ENCODE measurements at regions not wholly inside any gene's neighbourhood (a gene's known extent, or its start where the extent isn't known, plus 50 kb on each side); places are given as distances from the start of the nearest gene placed in this dataset.

- intact Hi-C loops (cut with DNase I): no loop called here
- TF ChIP-seq CTCF (IDR thresholded peaks at IDR 0.05) (no peak), POLR2A (IDR thresholded peaks at IDR 0.05) (no peak)
These were observed 208.4 kb downstream of the DTHD1 start for GRCh38 chr4:36489798-36490197.

DNA sequence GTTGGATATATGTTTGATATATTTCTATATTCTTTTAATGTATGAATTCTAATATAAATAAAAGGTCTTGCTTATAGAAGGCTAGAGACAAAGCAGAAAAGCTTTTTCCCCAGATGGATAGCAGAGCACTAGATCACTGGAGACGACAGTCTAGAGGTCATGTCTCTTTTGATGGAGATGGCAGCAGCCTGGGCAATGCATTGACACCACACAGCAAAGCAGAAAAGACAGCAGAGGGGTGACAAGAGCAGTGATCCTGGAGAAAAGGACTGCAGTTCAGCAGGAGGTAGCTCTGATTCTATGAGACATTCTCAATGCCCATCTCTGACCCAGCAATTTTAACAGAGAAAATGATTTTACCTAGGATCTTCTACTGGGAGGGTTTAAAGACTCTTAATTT is 210.6 kb downstream of the DTHD1 start:
- Histone ChIP-seq H3K4me3 (replicated peaks in 1 of 3) (no peak overlapping the region), H3K27ac (no peak overlapping the region), H3K36me3 (no peaks in the 10 kb centered on the region), H3K9me3 (no peaks in the 10 kb centered on the region), H3K4me1 (no peaks in the 10 kb centered on the region), H3K27me3 (no peaks in the 10 kb centered on the region)
- TF ChIP-seq CTCF (IDR thresholded peaks at IDR 0.05) (no peak), POLR2A (IDR thresholded peaks at IDR 0.05) (no peak)
- 49 to 74% methylated on average over 1 of the region's 1 CpG for WGBS, 2 donors
- no peak for DNase-seq
- intact Hi-C loops (cut with DNase I): no loop called here

More at GRCh38 chr4:36489798-36490197, 208.4 kb downstream of the DTHD1 start:
- H3K9me3 ChIP-seq: no peaks in the 10 kb centered on the region
- H3K36me3 ChIP-seq: no peaks in the 10 kb centered on the region
- no peak overlapping the region for H3K27ac ChIP-seq
- DNase-seq: no peak
- H3K4me3 ChIP-seq (replicated peaks in 1 of 3): no peak overlapping the region
- 62 to 91% methylated on average over 2 of the region's 2 CpGs for WGBS, 2 donors
- no peaks in the 10 kb centered on the region for H3K4me1 ChIP-seq
- H3K27me3 ChIP-seq: no peaks in the 10 kb centered on the region

DNA sequence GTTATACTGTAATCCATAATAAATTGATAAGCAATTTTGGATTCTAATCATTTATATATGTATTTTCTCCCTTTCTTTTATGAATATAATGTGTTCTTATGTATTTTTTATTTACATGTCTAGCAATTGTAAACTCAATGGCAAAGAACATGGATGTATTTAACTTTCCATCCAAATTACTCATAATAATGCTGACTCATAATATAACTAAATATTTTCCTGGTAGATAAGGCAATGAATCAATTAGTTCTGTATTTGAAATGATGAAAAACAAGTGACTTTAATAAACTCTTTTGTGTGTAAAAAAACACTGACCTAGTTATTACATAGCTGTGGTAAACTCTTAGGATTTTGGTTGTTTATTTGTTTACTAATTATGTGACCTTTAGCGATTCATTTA is 211.2 kb downstream of the DTHD1 start:
- DNase-seq: no peak
- WGBS, 2 donors: 96 to 100% methylated on average over 1 of the region's 1 CpG
- H3K4me1 ChIP-seq: no peaks in the 10 kb centered on the region
- no peaks in the 10 kb centered on the region for H3K9me3 ChIP-seq
- intact Hi-C loops (cut with DNase I): no loop called here
- H3K27me3 ChIP-seq: no peaks in the 10 kb centered on the region
- H3K27ac ChIP-seq: no peak overlapping the region
- TF ChIP-seq POLR2A (IDR thresholded peaks at IDR 0.05) (no peak), CTCF (IDR thresholded peaks at IDR 0.05) (no peak)
- H3K36me3 ChIP-seq: no peaks in the 10 kb centered on the region
- H3K4me3 ChIP-seq (replicated peaks in 1 of 3): no peak overlapping the region

DNA sequence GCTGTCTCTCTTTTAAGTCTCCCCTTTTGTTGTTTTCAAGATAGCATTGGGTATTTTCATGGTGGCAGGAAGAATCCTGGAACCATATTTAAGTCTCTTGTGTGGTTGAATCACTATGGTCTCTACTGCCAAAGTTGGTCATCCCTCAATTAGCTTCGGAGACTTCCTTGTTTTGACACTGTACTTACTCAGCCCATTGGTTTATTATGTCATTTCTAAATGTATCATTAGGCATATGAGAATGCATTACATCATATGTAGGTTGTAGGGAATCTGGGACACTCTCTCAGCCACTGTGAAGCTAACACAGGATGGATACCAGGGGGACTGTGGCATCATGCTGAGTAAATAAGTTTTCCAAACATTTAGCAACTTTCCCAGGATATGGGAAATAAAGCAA is 211.8 kb downstream of the DTHD1 start:
- no peaks in the 10 kb centered on the region for H3K36me3 ChIP-seq
- no peaks in the 10 kb centered on the region for H3K27me3 ChIP-seq
- WGBS, 2 donors: 86 to 92% methylated on average over 1 of the region's 1 CpG
- no peak overlapping the region for H3K27ac ChIP-seq
- no peaks in the 10 kb centered on the region for H3K4me1 ChIP-seq
- no peak for DNase-seq
- H3K4me3 ChIP-seq (replicated peaks in 1 of 3): no peak overlapping the region
- H3K9me3 ChIP-seq: no peaks in the 10 kb centered on the region
- intact Hi-C loops (cut with DNase I): no loop called here
- TF ChIP-seq CTCF (IDR thresholded peaks at IDR 0.05) (no peak), POLR2A (IDR thresholded peaks at IDR 0.05) (no peak)

- intact Hi-C loops (cut with DNase I): no loop called here
- no peak overlapping the region for H3K27ac ChIP-seq
- WGBS, 2 donors: 83 to 84% methylated on average over 2 of the region's 2 CpGs
- no peaks in the 10 kb centered on the region for H3K4me1 ChIP-seq
- no peak for DNase-seq
- TF ChIP-seq POLR2A (IDR thresholded peaks at IDR 0.05) (no peak), CTCF (IDR thresholded peaks at IDR 0.05) (no peak)
- no peaks in the 10 kb centered on the region for H3K27me3 ChIP-seq
- no peaks in the 10 kb centered on the region for H3K9me3 ChIP-seq
- H3K4me3 ChIP-seq (replicated peaks in 1 of 3): no peak overlapping the region
- no peaks in the 10 kb centered on the region for H3K36me3 ChIP-seq
These were observed 212.6 kb downstream of the DTHD1 start for GRCh38 chr4:36494016-36494415.
